ENCODE measurements at regions not wholly inside any gene's neighbourhood (a gene's known extent, or its start where the extent isn't known, plus 50 kb on each side); places are given as distances from the start of the nearest gene placed in this dataset.
A peak's percentile ranks its signal among the peaks of the same experiment; 100 is the strongest.

DNA sequence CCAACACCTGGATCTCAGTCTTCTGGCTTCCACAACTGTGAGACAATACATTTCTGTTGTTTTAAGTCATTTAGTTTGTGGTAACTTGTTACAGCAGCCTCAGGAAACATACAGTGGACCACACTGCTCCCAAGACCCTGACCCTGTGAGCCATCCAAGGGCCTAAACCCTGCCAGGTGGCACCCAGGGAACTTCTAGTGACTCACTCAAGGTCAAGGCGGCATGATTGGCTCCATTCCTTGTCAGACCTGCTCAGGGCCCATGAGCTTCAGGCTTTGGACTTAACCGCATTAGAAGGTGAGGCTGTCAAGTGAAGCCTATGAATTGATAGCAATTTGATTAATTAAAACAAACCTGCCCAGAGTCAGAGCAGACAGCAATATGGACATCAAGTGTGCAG is 165.7 kb upstream of the MAMLD1 start:
- Histone ChIP-seq H3K4me3 (no peak overlapping the region), H3K4me1 (peaks cover 3% of the 10 kb centered on the region), H3K36me3 (no peaks in the 10 kb centered on the region), H3K9me3 (no peaks in the 10 kb centered on the region), H3K27ac (no peak overlapping the region), H3K27me3 (no peaks in the 10 kb centered on the region)
- no peak for TF ChIP-seq EP300 (IDR thresholded peaks at IDR 0.05)
- no peak for TF ChIP-seq POLR2AphosphoS5 (IDR thresholded peaks at IDR 0.05)
- WGBS = 90% methylated on average over 1 of the region's 2 CpGs
- DNase-seq (ENCODE audit: low spot score in 2 of 2) = no peak

DNA sequence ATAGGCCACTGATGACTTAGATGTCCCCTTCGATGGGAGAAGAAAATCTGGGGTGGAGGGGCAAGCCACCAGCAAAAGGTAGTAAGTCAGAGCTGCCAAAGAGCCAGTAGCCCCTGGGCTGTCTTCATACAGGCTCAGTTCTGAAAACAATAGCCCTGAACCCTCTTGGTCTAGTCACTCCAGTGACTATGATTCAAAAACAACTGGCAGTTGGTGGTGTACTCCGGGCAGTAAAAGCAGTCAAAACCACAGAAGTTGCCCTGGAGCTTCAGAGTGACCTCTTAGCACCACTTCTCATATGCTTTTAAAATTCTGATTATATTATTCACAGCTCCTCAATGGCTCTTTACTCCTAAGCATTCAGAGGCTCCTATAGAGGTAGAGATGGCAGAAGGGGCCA is 164.3 kb upstream of the MAMLD1 start:
- WGBS = 65% methylated on average over 2 of the region's 2 CpGs
- no peaks in the 10 kb centered on the region for H3K36me3 ChIP-seq
- no peak overlapping the region for H3K27ac ChIP-seq
- peaks cover 3% of the 10 kb centered on the region for H3K4me1 ChIP-seq
- no peak for TF ChIP-seq POLR2A (IDR thresholded peaks at IDR 0.05)
- no peak for TF ChIP-seq POLR2AphosphoS5 (IDR thresholded peaks at IDR 0.05)
- TF ChIP-seq EP300 (IDR thresholded peaks at IDR 0.05) = no peak
- TF ChIP-seq, protein P1, sequence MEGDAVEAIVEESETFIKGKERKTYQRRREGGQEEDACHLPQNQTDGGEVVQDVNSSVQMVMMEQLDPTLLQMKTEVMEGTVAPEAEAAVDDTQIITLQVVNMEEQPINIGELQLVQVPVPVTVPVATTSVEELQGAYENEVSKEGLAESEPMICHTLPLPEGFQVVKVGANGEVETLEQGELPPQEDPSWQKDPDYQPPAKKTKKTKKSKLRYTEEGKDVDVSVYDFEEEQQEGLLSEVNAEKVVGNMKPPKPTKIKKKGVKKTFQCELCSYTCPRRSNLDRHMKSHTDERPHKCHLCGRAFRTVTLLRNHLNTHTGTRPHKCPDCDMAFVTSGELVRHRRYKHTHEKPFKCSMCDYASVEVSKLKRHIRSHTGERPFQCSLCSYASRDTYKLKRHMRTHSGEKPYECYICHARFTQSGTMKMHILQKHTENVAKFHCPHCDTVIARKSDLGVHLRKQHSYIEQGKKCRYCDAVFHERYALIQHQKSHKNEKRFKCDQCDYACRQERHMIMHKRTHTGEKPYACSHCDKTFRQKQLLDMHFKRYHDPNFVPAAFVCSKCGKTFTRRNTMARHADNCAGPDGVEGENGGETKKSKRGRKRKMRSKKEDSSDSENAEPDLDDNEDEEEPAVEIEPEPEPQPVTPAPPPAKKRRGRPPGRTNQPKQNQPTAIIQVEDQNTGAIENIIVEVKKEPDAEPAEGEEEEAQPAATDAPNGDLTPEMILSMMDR (IDR thresholded peaks at IDR 0.05) = no peak
- no peaks in the 10 kb centered on the region for H3K27me3 ChIP-seq
- DNase-seq (ENCODE audit: low spot score in 2 of 2) = no peak
- H3K4me3 ChIP-seq = no peak overlapping the region
- H3K9me3 ChIP-seq = no peaks in the 10 kb centered on the region

DNA sequence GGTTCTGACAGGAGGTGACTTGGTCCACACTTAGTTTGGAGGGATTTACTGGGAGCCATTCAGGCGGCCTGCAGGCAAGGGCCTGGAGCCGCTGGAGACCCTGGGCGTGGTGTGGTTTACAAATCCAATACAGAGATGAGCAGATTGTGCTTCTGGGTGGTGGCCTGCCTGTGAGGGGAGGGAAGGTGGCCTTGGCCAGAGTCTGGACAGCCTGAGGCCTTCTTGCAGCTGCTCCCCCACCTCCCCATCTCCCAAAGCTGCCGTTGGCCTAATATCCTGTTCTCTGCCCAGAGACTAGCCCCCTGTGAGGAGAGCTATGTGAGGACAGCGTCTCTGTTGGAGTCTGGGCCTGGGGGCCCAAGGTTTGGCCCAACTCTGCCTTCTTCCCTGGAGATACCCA is 163.9 kb upstream of the MAMLD1 start:
- H3K4me1 ChIP-seq = peaks cover 3% of the 10 kb centered on the region
- no peak overlapping the region for H3K4me3 ChIP-seq
- no peaks in the 10 kb centered on the region for H3K9me3 ChIP-seq
- no peaks in the 10 kb centered on the region for H3K27me3 ChIP-seq
- no peak for DNase-seq (ENCODE audit: low spot score in 2 of 2)
- H3K36me3 ChIP-seq = no peaks in the 10 kb centered on the region
- H3K27ac ChIP-seq = no peak overlapping the region
- TF ChIP-seq POLR2A (IDR thresholded peaks at IDR 0.05) (no peak), EP300 (IDR thresholded peaks at IDR 0.05) (no peak), POLR2AphosphoS5 (IDR thresholded peaks at IDR 0.05) (no peak)
- TF ChIP-seq, protein P1 (IDR thresholded peaks at IDR 0.05) = no peak
- 80% methylated on average over 1 of the region's 5 CpGs for WGBS

DNA sequence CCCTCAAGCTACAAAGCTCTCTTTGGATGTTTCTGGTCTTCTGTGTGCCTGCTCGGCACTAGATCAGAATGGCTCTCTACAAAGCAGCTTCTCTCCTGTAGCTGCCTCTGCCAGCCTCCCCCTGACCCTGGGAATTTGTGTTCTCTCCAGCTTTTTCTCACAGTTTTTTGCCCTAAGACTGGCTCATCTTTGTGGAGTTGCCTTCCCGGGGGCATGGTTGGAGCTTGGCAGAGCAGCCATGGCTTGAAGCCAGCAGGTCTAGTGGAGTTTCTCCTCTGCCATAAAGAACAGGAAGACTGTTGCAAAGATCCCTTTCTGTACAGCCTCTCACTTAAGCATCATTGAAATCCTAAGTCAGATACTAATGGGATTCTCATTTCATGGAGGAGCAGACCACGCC is 163.3 kb upstream of the MAMLD1 start:
- Histone ChIP-seq H3K27ac (no peak overlapping the region), H3K4me3 (no peak overlapping the region), H3K9me3 (no peaks in the 10 kb centered on the region), H3K4me1 (peaks cover 3% of the 10 kb centered on the region), H3K36me3 (no peaks in the 10 kb centered on the region), H3K27me3 (no peaks in the 10 kb centered on the region)
- 79% methylated on average over 3 of the region's 3 CpGs for WGBS
- TF ChIP-seq EP300 (IDR thresholded peaks at IDR 0.05) = no peak
- TF ChIP-seq POLR2AphosphoS5 (IDR thresholded peaks at IDR 0.05) = no peak
- no peak for TF ChIP-seq POLR2A (IDR thresholded peaks at IDR 0.05)
- TF ChIP-seq, protein P1 (IDR thresholded peaks at IDR 0.05) = no peak
- DNase-seq (ENCODE audit: low spot score in 2 of 2) = no peak

DNA sequence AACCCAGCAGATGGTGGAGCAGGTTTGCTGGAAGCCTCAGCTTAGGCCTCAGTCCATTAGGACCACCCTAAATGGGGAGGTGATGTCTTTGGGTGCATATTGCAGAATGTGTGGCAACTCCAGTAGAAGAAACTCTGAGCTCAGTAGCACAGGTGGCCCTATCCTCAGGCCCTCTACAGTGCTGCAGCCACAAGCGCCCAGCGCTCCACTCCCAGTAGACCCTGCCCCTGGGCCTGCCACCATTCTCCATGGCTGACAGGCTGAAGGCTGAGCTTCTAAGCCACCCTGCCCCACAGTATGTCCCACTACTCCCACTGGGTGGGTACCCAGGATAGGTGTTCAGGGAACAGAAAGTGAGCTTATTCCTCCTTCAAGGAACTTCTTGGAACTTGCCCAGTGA is 162.8 kb upstream of the MAMLD1 start:
- no peak overlapping the region for H3K4me3 ChIP-seq
- whole genome bisulfite sequencing = 100% methylated on average over 2 of the region's 2 CpGs
- H3K9me3 ChIP-seq = no peaks in the 10 kb centered on the region
- TF ChIP-seq POLR2AphosphoS5 (IDR thresholded peaks at IDR 0.05) = no peak
- DNase-seq (ENCODE audit: low spot score in 2 of 2) = no peak
- H3K36me3 ChIP-seq = no peaks in the 10 kb centered on the region
- H3K27ac ChIP-seq = no peak overlapping the region
- H3K4me1 ChIP-seq = peaks cover 3% of the 10 kb centered on the region
- H3K27me3 ChIP-seq = no peaks in the 10 kb centered on the region

DNA sequence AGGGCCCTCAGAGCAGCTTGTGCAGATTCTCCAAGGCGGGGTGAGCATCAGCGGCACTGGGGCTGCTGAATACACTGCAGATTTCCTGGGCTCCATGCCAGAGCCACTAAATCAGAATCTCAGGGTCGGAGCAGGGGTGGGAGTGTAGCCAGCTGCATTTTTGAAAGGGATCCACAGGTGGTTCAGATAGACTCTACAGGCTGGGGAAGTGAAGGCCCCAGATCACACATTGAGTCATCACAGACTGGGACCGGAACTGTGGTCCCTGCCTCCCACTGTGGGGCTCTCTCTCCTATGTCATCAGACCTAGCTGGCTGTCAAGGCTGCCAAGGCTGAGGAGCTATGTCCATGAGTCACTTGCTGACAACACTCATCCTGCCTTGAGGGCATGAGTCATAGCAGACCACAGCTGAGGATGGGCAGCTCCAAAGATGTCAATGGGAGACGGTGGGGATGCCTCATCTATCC is 162.3 kb upstream of the MAMLD1 start:
- Histone ChIP-seq H3K36me3 (no peaks in the 10 kb centered on the region), H3K4me3 (no peak overlapping the region), H3K9me3 (no peaks in the 10 kb centered on the region), H3K4me1 (peaks cover 3% of the 10 kb centered on the region), H3K27me3 (no peaks in the 10 kb centered on the region), H3K27ac (no peak overlapping the region)
- peak; percentile 80 to 83 for DNase-seq (ENCODE audit: low spot score in 2 of 2)
- peak in 1 of 3 donors; percentile 71 for TF ChIP-seq POLR2AphosphoS5 (IDR thresholded peaks at IDR 0.05)
- no peak for TF ChIP-seq EP300 (IDR thresholded peaks at IDR 0.05)
- whole genome bisulfite sequencing = 65% methylated on average over 4 of the region's 5 CpGs

DNA sequence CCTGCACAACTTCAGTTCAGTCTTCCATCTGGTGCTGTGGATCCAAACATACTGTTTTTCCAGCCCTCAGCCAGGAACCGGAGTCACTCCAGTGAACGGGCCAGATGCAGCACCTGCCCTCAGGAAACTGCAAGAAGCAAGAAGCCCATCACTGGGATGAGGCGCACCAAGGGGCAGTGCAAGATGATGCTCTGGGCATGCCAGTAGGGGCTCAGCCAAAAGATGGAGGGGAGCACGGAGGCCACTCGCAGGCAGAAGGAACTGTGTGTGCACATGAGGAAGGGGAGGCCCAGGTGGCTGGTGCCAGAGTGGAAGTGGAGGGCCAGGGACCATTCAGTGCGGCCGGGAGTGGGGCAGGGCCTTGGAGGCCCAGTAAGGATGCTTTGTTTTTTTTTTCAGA is 161.7 kb upstream of the MAMLD1 start:
- no peaks in the 10 kb centered on the region for H3K9me3 ChIP-seq
- peaks cover 3% of the 10 kb centered on the region for H3K4me1 ChIP-seq
- TF ChIP-seq EP300 (IDR thresholded peaks at IDR 0.05) (no peak), POLR2A (IDR thresholded peaks at IDR 0.05) (no peak), POLR2AphosphoS5 (IDR thresholded peaks at IDR 0.05) (no peak)
- TF ChIP-seq, protein P1 (IDR thresholded peaks at IDR 0.05) = no peak
- WGBS = 89% methylated on average over 7 of the region's 7 CpGs
- no peak for DNase-seq (ENCODE audit: low spot score in 2 of 2)
- H3K36me3 ChIP-seq = no peaks in the 10 kb centered on the region
- no peak overlapping the region for H3K4me3 ChIP-seq
- no peak overlapping the region for H3K27ac ChIP-seq
- H3K27me3 ChIP-seq = no peaks in the 10 kb centered on the region
